Stimulated activated CD4-positive, alpha-beta T cell treated with anti-CD3 and anti-CD28 coated beads, TNF-alpha, amount 100 ng/mL, for 24 hours (primary cell): ENCODE measurements at regions not wholly inside any gene's neighbourhood (a gene's known extent, or its start where the extent isn't known, plus 50 kb on each side); places are given as distances from the start of the nearest gene placed in this dataset.
"Not testable (repeated sequence)": the region's sequence is repeated elsewhere in the genome, so short reads cannot be mapped to it uniquely, and the experiment has no call there.

Experiments used
- DNase-seq, 3 experiments: peaks; one replicate each; pipeline ENCODE4 v3.0.0-alpha.2; 2020; ENCODE audit warnings: low read depth in 3 of 3

DNA sequence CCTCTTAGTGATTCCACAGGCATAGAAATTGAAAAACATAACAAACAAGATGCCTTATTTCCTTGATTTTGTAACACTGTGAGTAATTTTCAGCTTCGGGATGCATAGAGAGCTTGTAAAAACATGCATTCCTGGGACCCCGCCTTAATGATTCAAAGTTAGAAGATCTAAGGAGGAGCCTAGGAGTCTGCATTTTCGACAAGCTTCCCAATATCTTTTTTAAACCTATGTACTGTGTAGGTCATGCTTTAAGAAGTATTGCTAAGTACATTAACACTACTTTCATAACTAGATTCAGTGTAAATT is 109.8 kb upstream of the ZNF516 start:
- DNase-seq, result no peak

DNA sequence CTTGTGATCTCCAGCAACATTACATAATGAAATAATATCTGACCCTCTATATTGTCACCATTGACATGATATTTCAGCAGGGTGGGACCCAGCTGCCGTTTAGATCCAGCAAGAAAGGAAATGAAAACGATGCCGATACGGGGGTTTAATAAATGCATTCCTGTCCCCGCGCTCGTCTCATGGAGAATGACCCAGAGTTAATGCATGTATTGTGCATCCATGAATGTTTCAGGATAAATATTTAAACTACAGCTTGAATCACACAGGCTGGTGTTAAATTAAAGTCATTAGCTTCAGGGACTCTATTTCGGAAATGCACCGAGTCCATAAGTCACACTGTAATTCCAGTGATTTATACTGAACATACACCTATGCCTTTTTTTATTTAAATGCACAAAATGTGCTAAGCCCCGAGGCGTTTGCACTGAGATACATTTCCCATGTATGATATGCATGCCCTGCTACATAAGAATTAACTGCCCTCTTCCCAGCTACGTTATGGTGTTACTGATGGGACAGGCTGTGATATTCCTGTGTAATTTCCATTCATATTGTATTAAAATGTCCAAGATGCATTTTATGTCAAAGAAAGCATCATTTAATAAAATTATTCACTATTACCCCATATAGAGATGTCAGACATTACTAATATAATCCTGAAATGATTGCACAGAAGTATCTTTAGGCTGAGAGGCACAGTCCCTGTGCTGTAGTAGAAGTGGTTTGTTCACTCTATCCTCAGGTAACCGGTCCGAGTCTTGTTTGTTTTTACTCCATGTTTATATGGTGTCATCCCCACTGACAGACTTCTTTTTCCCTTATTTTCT is 109.3 kb upstream of the ZNF516 start:
- DNase-seq, result no peak

DNA sequence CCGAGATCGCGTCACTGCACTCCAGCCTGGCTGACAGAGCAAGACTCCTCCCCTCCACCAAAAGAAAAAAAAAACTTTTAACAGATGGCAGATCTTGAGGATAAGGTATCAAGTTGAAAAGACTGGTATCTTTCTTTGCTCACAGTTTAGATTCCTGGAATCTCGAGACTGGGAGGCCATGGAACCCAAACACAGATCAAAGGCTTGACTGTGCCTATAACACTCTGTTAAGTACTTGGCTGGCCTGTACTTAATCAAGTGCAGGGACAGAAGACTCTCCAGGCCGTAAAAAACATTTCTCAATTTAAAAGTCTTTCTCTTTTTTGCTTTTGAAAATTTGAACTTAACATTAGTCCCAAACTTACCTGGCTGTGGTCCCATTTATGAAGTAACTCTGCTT is 107.1 kb upstream of the ZNF516 start:
- DNase-seq, result no peak

DNA sequence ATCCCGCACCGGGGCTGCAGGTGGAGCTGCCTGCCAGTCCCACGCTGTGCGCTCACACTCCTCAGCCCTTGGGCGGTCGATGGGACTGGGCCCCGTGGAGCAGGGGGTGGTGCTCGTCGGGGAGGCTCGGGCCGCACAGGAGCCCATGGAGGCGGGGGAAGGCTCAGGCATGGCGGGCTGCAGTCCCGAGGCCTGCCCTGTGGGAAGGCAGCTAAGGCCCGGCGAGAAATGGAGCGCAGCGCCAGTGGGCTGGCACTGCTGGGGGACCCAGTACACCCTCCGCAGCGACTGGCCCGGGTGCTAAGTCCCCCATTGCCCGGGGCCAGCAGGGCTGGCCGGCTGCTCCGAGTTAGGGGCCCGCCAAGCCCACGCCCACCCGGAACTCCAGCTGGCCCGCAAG is 105.0 kb upstream of the ZNF516 start:
- not testable (repeated sequence) for DNase-seq

DNA sequence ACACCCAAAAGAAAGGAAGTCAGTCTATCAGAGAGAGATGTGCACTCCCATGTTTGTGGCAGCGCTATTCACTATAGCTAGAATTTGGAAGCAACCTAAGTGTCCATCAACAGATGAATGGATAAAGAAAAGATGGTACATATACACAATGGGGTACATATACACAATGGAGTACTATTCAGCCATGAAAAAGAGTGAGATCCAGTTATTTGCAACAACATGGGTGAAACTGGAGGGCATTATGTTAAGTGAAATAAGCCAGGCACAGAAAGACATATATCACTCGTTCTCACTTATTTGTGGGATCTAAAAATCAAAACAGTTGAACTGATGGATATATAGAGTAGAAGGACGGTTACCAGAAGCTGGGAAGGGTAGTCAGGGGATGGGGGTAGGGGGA is 99.9 kb upstream of the ZNF516 start:
- DNase-seq, result no peak

DNA sequence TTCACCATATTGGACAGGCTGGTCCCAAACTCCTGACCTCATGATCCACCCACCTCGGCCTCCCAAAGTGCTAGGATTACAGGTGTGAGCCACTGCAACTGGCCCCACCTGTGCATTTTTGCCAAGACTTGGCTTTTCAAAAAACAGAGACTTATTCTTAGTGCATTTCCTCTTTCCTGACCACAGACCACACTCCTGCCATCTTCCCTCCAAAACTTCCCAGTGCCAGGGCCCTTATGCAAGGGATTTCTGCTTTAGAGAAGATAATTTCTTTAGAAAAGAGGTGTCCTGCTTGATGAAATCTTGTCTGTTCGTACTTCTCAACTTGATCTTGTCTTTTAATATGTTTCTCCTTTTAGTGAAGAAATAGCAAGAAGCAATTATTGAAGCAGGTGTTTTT is 98.8 kb upstream of the ZNF516 start:
- DNase-seq, result no peak

DNA sequence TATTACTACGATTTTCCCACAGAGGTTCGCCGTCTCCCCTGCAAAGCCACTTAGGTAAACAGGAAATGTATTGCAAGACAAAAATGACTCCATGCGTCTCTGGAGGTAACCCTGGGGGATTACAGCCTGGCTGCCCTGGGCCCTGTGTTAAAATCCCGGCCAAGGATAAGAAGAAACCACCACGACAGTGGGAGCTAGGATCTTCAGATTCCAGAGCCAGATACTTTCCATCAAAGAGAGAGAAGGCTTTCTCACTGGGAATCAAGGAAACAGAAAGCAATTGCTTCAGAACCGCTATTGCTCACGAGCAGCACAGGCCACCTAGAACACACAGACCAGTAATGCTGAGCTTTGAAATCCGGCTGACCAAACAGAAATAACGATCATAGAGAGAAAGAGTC is 97.9 kb upstream of the ZNF516 start:
- DNase-seq, result no peak

DNA sequence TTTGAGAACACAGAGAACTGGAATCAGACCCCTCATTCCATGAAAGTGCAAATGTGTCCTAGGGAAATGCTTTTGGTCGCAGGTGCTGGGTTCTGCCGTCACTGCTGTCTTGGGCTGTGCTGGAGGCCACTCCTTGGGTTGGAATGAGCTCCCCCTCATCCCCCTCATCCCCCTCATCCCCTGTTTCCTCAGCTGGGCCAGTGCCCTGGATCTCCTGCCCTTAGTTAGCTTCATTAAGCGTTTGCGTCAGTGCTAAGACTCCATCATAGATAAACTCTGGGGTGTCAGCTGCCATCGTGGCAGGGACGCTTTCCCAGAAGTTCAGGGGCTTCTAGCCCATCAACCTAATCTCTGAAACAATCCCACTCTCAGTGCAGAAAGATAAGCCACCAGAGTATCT is 97.1 kb upstream of the ZNF516 start:
- no peak for DNase-seq

DNA sequence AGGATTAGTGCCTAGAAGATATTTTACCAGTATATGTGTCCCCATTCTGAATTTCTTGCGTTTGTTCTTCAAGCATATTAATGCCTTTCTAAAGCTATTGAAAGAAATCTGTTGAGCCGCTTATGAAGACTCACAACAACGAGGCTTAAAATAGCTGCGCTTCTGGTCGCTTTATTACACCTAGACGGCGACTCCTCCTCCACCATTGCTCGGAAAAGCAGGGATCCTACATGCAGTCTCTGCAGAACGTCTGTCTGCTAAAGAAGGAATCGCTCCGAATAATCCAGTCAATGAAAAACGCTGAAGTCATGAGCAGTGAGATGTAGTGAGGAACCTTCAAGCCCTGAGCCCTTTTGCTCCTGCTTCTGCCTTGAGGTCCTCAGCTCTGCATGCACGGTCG is 94.8 kb upstream of the ZNF516 start:
- no peak for DNase-seq

DNA sequence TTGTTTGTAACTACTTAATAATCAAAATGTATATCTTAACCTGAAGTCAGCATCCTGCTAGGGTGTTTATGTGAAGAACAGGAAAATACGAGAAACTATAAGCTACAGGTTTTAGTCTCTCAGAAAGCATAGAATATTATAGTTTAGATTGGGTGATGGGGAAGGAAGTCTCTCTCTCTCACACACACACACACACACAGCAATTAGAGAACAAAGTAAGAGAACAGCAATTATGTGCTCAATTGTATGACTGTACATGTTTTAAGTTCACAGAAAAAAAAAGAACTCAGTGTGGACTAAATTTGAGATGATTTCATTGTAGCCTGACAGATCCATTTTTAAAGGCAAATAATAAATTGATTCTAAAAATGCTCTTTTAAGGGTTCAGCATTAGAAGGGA is 94.3 kb upstream of the ZNF516 start:
- no peak for DNase-seq

DNA sequence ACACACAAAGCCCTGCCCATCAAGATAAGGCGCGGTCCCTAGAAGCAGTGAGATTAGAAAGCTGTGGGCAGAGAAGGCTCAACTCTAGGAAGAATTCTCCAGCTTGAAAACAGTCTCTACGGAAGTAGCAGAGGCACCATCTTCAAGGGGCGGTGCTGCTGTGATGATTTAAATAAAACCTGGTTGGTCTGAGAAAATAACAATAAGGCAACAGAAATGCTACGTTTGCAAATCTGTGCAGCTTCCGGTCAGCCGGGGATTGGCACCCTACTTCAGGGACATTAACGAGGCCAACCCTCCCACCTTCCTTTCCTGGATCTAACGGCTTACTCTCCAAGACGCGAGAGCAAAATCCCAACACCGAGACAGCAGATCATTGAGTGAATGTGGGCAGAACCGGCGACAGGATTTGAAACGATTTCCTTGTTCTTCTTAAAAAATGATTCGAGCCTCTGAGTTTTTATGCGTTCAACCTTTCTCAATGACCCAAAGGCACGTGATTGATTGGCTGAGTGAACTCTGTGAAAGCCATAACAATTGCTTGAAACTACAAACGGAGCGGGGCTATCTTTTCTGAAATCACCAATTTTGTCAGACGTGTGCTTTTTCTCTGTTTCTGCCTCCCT is 93.7 kb upstream of the ZNF516 start:
- no peak for DNase-seq

DNA sequence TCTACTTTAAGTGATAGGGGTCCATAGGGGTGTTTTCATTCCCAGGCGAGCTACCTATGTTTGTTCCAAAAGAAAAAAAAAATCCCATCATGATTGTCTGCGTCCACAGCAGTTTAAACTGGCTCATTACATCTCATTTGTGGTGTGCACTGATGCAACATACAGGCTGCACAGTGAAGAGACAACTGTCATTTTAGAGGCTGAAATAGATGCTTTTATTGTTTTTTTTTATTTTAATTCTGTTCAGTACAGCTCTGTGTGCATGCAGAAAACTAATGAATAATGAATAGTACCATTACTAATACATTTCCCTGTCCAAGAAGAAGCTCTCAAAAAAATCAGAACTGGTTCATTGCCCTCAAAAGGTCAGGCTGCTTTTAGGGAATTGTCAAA is 92.8 kb upstream of the ZNF516 start:
- no peak for DNase-seq

DNA sequence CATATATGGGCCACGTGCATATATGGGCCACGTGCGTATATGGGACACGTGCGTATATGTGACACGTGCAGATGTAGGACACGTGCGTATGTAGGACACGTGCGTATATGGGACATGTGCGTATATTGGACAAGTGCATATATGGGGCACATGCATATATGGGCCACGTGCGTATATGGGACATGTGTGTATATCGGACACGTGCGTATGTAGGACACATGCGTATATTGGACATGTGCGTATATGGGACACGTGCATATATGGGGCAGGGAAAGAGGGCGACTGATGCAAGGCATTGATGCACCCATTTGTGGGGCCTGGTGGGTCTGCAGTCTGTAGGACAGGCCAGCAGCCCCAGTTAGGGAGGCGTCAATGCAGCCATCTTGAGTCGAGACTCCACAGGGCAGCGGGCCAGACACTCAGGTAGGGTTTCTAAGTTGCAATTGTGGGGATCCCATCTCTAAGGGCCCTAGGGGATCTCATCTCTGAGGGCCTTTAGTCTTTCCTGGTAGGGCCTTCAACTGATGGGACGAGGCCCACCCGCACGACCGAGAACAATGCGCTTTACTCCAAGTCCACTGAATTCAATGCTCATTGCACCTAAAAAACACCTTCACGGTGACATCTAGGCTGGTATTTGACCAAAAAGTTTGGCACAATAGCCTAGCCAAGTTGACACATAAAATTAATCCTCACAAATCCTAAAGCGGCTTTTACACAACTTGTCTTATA is 92.3 kb upstream of the ZNF516 start:
- no peak for DNase-seq

DNA sequence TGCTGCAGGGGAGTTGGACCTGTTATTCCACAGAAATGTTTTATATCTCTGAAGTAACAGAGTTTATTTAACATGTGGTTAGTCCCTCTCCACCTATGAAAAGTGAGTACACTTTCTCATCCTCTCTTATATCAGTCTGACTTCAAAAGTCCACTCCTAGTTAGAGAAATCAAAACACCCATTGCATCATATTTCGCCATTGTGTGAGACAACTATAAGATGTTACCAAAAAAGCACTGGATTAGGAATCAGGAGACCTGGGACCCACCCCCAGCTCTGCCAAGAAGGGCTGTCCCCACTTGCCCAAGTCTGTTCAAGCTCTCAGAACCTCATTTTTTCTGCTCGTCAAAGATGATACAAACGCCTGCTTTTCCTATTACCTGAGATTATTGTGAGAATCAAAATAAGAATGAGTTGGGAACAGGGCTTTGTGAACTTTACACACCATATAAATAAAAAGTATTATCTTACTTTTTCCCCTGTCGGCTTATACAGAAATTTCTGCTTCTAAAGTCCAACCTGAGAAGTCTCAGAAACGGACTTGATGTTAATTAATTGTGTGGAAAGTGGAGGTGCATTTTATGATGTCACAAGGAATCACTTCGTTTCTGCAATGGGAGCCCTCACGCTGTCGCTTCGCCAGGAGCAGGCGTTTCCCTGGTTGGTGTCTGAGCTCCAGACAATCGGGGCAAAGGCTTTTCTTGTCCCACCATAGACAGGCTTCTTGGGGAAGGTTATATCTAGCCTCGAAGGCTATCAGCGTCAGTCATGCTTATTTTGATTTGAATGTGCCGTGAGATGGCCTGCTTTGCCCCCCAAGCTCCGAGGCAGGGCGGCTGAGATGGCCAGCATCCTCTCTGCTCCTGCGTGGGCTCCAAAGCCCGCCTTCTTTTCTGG is 89.6 kb upstream of the ZNF516 start:
- DNase-seq, result no peak

DNA sequence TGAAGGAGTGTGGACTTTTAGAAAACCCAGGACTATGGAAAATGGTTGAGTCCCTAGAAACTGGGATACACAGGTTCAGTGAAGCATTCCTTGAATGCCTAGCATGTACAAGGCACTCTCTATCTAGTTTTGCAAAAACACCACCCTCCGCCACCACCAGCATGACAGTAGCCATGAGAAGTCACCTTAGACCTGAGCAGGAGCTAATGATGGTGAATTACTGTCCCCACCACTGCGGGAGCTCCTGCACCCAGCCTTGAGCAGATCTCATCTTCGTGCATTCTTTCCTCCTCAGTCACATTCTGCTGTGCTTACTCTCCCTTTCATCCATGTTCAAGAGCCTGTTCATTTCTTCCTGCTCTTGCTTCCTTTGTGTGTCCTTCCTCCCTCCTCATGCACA is 86.2 kb upstream of the ZNF516 start:
- no peak for DNase-seq

DNA sequence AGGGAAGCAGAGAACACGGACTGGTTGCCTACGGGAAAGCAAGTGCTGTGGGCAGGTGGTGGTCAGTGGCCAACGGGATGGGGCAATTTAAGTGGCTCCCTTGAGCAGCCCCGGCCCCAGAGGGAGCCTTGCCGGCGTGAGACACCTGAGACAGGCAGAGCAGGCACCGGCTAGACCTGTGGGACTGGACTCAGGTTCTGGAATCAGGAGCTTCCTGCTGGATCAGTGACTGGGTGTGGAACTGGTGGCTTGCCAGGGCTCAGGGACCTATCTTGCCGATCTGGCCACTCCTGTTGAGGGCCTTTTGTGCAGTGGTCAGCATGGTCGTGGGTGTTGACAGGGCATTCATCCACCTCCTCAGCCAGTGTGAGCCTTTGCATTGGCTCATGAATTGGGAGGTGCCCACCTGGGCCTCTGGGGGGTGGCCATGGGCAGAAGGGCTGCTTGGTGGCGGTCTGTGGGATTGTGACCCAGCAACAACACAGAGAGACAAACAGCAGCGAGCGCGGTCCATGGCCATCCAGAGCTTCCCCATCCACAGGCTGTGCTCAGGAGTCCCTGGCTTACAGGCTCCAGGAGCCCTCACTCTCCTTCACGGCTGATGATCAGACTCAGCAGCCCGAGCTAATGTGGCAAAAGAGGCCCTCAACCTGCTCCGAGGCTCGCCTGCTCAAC is 85.4 kb upstream of the ZNF516 start:
- no peak for DNase-seq

DNA sequence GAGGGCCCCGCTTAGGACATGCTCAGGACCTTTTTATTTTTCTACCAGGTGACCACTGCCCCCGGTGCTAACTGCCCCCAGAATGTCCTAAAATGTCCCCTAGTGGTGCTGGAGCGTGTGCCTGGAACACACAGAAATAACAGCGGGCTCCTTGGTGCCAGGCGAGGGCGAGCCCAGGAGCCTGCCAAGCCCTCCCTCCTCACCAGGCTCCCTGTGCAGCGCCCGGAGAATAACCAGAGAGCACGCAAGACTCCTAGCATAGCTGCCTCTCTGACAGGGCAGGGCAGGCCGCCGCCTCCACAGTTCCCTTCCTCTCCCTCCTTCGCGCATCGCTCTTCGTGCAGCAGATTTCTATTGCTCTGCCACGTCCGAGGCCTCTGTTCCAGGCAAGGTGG is 84.3 kb upstream of the ZNF516 start:
- DNase-seq, result no peak

DNA sequence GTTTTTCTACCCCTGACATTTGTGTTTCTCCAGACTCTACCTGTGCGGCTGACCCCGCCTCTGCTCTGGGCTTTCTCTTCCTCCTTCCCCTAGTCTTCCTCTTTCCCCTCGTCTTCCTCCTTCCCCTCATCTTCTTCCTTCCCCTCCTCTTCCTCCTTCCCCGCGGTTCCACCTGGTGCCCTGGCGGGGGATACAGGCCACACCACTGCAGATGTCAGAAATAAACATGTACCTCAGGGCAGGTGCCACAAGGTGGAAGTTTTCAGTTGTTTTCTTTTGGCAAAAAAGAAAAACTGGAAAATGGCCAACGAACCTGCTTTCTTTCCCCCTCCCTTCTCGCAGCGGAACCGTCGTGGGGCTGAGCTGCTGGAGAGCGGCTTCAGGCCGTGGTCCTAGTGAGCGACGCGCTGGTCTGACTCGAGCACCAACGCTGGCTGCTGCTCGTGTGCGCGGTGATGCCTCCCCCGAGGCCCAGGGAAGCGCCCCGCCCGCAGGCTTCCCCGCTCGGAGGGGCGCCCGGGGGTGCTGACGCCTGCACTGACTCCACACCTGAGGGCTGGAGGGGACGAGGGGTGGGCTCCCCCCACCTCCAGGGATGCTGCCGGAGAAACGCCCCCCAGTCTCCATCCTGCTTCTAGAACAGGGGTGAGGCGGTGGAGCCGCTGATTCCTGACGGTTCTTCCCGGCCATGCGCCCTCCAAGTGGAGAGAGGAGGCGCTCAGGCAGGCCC is 83.7 kb upstream of the ZNF516 start:
- no peak for DNase-seq

DNA sequence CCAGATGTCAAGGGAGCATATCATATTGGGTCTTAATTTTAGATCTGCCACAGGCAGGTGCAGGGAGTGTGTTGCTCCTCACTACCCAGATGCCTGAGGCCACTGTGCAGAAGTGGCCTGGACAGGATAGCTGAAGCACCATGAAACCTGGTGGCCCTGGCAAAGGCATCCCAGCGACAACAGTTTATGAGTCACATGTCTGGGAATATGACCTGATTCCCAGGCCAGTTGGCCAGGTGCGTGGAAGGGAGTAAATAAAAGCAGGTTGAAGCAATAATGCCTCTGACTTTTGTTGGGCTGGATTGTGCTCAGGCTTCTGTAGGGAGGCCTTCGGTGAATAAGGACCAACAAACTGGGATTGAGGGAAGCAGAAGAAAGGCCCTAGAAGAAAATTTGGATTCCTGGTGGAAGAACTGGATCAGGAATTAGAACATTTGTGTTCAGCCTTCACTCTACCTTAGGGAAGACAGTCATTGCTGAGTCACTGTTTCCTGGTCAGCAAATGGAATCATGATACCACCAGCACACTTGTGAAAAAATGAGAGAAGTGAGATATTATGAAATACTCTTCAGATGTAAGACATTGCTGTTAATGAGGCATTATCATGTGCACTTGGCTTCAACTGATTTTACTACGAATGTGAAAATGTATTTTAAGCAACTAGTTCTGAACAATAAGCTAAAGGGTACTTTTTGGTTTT is 78.4 kb upstream of the ZNF516 start:
- DNase-seq, result no peak

DNA sequence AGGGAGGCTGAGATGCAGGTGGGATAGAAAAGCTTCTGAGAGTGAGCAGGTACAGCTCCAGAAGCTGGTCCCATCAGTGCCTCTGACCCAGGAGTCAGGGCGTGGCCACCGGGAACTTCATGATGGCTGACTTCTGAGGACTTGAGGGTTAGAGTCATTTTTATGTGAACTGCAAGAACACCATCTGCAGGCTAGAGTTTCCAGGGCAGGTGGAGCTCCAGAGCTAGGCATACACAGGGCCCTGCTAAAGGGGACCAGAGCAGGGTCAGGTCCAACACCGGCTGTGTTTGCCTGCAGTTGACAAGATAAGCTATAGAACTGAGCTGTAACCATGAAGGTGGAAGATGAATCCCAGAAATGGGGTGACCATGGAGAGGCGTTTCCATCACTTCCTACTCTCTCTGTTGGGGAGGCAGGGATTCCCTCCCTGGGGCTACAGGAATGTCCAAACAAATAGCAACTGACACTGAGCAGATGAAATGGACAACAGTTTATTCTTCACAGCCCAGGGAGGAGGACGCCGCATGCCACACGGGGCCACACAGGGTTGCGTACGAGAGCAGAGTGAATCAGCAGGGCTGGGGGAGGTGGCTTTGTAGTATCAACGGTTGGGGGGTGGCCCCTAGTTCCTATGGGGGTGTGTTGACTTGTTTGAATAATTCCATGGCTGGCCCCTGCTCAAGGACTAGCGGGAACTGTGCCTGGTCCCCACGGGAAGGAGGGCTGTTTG is 77.6 kb upstream of the ZNF516 start:
- no peak for DNase-seq
